ENCODE measurements at regions not wholly inside any gene's neighbourhood (a gene's known extent, or its start where the extent isn't known, plus 50 kb on each side); places are given as distances from the start of the nearest gene placed in this dataset.
"Not testable (repeated sequence)": the region's sequence is repeated elsewhere in the genome, so short reads cannot be mapped to it uniquely, and the experiment has no call there.

- no peak for DNase-seq (ENCODE audit: low read depth in 4 of 4, low spot score in 3 of 4)
These were observed 1625.7 kb upstream of the SLC10A2 start for GRCh38 chr13:104691767-104692467.

GRCh38 chr13:104686484-104686883 is 1620.3 kb upstream of the SLC10A2 start:
- no peak for DNase-seq (ENCODE audit: low read depth in 4 of 4, low spot score in 3 of 4)

GRCh38 chr13:104683789-104684188 is 1617.6 kb upstream of the SLC10A2 start:
- peak in 1 of 4 donors; percentile 0 for DNase-seq (ENCODE audit: low read depth in 4 of 4, low spot score in 3 of 4)

- no peak for DNase-seq (ENCODE audit: low read depth in 4 of 4, low spot score in 3 of 4)
These were observed 1611.9 kb upstream of the SLC10A2 start for GRCh38 chr13:104678161-104678560.

- DNase-seq (ENCODE audit: low read depth in 4 of 4, low spot score in 3 of 4) = no peak
These were observed 1605.7 kb upstream of the SLC10A2 start for GRCh38 chr13:104671901-104672300.

GRCh38 chr13:104657196-104657595 is 1591.0 kb upstream of the SLC10A2 start:
- DNase-seq (ENCODE audit: low read depth in 4 of 4, low spot score in 3 of 4) = no peak

- no peak for DNase-seq (ENCODE audit: low read depth in 4 of 4, low spot score in 3 of 4)
These were observed 1584.2 kb upstream of the SLC10A2 start for GRCh38 chr13:104650431-104650830.

- no peak for DNase-seq (ENCODE audit: low read depth in 4 of 4, low spot score in 3 of 4)
These were observed 1582.1 kb upstream of the SLC10A2 start for GRCh38 chr13:104648291-104648690.

GRCh38 chr13:104645786-104646185 is 1579.6 kb upstream of the SLC10A2 start:
- no peak for DNase-seq (ENCODE audit: low read depth in 4 of 4, low spot score in 3 of 4)

- no peak for DNase-seq (ENCODE audit: low read depth in 4 of 4, low spot score in 3 of 4)
These were observed 1575.1 kb upstream of the SLC10A2 start for GRCh38 chr13:104641309-104641708.

GRCh38 chr13:104635879-104636278 is 1569.7 kb upstream of the SLC10A2 start:
- no peak for DNase-seq (ENCODE audit: low read depth in 4 of 4, low spot score in 3 of 4)

- no peak for DNase-seq (ENCODE audit: low read depth in 4 of 4, low spot score in 3 of 4)
These were observed 1567.8 kb upstream of the SLC10A2 start for GRCh38 chr13:104634016-104634415.

GRCh38 chr13:104632736-104633135 is 1566.5 kb upstream of the SLC10A2 start:
- peak in 3 of 4 donors; percentile 16 to 47 (median 39) for DNase-seq (ENCODE audit: low read depth in 4 of 4, low spot score in 3 of 4)

- no peak for DNase-seq (ENCODE audit: low read depth in 4 of 4, low spot score in 3 of 4)
These were observed 1559.0 kb upstream of the SLC10A2 start for GRCh38 chr13:104625201-104625600.

GRCh38 chr13:104616990-104617389 is 1550.8 kb upstream of the SLC10A2 start:
- DNase-seq (ENCODE audit: low read depth in 4 of 4, low spot score in 3 of 4) = no peak

- DNase-seq (ENCODE audit: low read depth in 4 of 4, low spot score in 3 of 4) = no peak
These were observed 1548.3 kb upstream of the SLC10A2 start for GRCh38 chr13:104614361-104615145.

GRCh38 chr13:104608331-104608730 is 1542.1 kb upstream of the SLC10A2 start:
- DNase-seq (ENCODE audit: low read depth in 4 of 4, low spot score in 3 of 4) = no peak

GRCh38 chr13:104605435-104605834 is 1539.2 kb upstream of the SLC10A2 start:
- not testable (repeated sequence) for DNase-seq (ENCODE audit: low read depth in 4 of 4, low spot score in 3 of 4)

GRCh38 chr13:104597546-104598180 is 1531.4 kb upstream of the SLC10A2 start:
- no peak for DNase-seq (ENCODE audit: low read depth in 4 of 4, low spot score in 3 of 4)

- no peak for DNase-seq (ENCODE audit: low read depth in 4 of 4, low spot score in 3 of 4)
These were observed 1529.3 kb upstream of the SLC10A2 start for GRCh38 chr13:104595511-104595910.

- no peak for DNase-seq (ENCODE audit: low read depth in 4 of 4, low spot score in 3 of 4)
These were observed 1528.6 kb upstream of the SLC10A2 start for GRCh38 chr13:104594806-104595205.

- no peak for DNase-seq (ENCODE audit: low read depth in 4 of 4, low spot score in 3 of 4)
These were observed 1527.5 kb upstream of the SLC10A2 start for GRCh38 chr13:104593693-104594092.
